Stimulated activated memory B cell treated with anti-CD40 and anti-IgM and Interleukin-4, amounts not matched to agents 10 μg/mL and 1 μg/mL and 100 μg/mL, for 72 hours (primary cell): ENCODE measurements at regions not wholly inside any gene's neighbourhood (a gene's known extent, or its start where the extent isn't known, plus 50 kb on each side); places are given as distances from the start of the nearest gene placed in this dataset.

ENCODE experiments used
- ATAC-seq: fragments of 150-1000 bp; cut with Tn5 transposase; 2 replicates; pipeline ENCODE4 v1.10.0; 2021
- H3K27ac Mint-ChIP-seq: one replicate; pipeline ENCODE4 v1.8.0; 2022; ENCODE audit warnings: mild to moderate bottlenecking, mixed read lengths
- H3K27me3 Mint-ChIP-seq: one replicate; pipeline ENCODE4 v1.8.0; 2022; ENCODE audit warnings: mixed read lengths
- H3K36me3 Mint-ChIP-seq: one replicate; pipeline ENCODE4 v1.8.0; 2022; ENCODE audit warnings: mixed read lengths
- H3K4me1 Mint-ChIP-seq: one replicate; pipeline ENCODE4 v1.8.0; 2022; ENCODE audit warnings: mixed read lengths
- H3K4me3 Mint-ChIP-seq: one replicate; pipeline ENCODE4 v1.8.0; 2022; ENCODE audit warnings: mild to moderate bottlenecking, moderate library complexity, mixed read lengths
- H3K9me3 Mint-ChIP-seq: one replicate; pipeline ENCODE4 v1.8.0; 2022; ENCODE audit warnings: mixed read lengths

- Mint-ChIP-seq H3K27me3 (no peaks in the 10 kb centered on the region), H3K27ac (no peak overlapping the region), H3K9me3 (no peaks in the 10 kb centered on the region), H3K36me3 (no peaks in the 10 kb centered on the region), H3K4me1 (peaks cover 17% of the 10 kb centered on the region), H3K4me3 (no peak overlapping the region)
- ATAC-seq: no peak
These were observed 151.2 kb upstream of the KLF7 start for GRCh38 chr2:207316906-207317305.

GRCh38 chr2:207317378-207317984, 151.7 kb upstream of the KLF7 start:
- Mint-ChIP-seq H3K9me3 (no peaks in the 10 kb centered on the region), H3K27ac (no peak overlapping the region), H3K4me1 (peaks cover 15% of the 10 kb centered on the region), H3K4me3 (no peak overlapping the region), H3K27me3 (no peaks in the 10 kb centered on the region), H3K36me3 (no peaks in the 10 kb centered on the region)
- ATAC-seq: no peak

DNA sequence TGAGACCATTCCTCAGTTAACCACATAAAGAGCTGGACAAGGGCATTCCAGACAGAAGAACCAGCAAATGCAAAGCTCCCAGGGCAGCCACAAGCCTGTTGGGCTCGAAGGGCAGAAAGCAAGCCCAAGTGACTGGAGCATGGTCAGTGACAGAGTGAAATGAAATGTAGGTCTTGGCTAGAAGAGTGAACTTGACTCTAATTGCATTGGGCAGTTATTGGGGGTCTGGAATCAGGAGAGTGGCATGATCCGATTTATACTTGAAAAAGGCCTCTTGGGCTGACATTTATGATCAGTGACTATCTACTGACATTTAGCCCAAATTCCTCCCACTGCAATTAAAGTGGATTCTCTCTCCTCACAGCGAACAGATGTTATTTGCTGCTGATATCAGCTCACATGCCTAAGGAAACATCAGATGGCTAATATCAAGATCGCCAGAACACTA, 152.5 kb upstream of the KLF7 start:
- Mint-ChIP-seq H3K4me1 (peaks cover 15% of the 10 kb centered on the region), H3K27me3 (no peaks in the 10 kb centered on the region), H3K27ac (no peak overlapping the region), H3K9me3 (no peaks in the 10 kb centered on the region), H3K36me3 (no peaks in the 10 kb centered on the region), H3K4me3 (no peak overlapping the region)
- ATAC-seq: no peak

GRCh38 chr2:207319316-207319715, 153.6 kb upstream of the KLF7 start:
- Mint-ChIP-seq H3K27me3 (no peaks in the 10 kb centered on the region), H3K4me1 (peaks cover 15% of the 10 kb centered on the region), H3K27ac (no peak overlapping the region), H3K36me3 (no peaks in the 10 kb centered on the region), H3K9me3 (no peaks in the 10 kb centered on the region), H3K4me3 (no peak overlapping the region)
- ATAC-seq: peak; percentile 68

DNA sequence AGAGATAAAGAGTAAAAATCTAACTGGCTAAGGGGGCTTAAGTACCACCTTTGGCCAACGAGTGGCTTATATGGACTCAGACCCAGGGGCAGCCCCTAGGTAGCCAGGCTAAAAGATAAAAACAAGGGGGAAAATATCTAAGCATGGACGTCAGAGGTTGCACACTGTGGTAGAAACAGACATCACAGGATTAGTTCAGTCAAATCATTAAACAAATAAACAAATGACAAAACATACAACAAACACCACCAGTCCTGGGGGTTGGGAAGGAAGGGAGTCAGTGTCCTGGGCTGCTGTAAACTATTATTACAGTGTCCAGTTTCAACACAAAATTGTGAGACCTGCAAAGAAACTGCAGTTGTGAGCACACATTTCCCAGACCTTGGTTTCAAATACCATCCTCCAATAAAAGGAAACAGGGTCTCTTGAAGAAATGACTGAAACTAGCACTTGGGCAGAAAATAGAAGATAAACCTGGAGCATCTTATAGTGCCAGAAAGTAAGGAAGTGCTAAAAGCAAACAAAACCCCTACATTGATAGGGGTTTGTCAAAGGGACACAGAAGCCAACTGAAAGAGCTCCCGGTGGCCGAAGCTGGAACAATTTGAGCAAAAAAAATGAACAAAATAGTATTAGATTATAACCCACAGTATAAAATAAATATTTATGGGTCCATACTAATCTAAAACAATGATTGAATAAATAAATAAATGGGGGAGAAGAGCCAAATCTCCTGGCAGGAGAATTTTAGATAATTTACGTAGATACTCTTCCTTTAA, 154.8 kb upstream of the KLF7 start:
- Mint-ChIP-seq H3K4me3 (no peak overlapping the region), H3K9me3 (no peaks in the 10 kb centered on the region), H3K4me1 (peaks cover 15% of the 10 kb centered on the region), H3K27ac (no peak overlapping the region), H3K27me3 (no peaks in the 10 kb centered on the region), H3K36me3 (no peaks in the 10 kb centered on the region)
- no peak for ATAC-seq

GRCh38 chr2:207321514-207321913, 155.8 kb upstream of the KLF7 start:
- Mint-ChIP-seq H3K4me1 (peaks cover 15% of the 10 kb centered on the region), H3K9me3 (no peaks in the 10 kb centered on the region), H3K36me3 (no peaks in the 10 kb centered on the region), H3K4me3 (no peak overlapping the region), H3K27ac (no peak overlapping the region), H3K27me3 (no peaks in the 10 kb centered on the region)
- no peak for ATAC-seq

DNA sequence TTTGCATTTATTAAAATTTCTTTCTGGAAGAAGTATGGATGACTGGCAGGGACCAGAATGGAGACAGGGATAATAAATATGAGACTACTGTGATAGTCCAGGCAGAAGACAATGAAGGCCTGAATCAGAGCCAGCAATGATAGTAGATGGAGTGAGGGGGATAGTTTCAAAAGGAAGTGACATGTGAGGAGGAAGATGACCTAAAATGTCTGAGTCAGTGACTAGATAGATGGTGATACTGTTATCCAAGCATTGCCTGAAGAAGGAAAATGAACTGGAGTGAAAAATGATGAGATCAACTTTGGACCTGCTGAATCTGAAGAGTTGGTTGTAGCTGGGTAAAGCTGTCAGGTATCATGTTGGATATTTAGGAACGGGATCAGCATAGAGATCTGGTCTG, 158.3 kb upstream of the KLF7 start:
- ATAC-seq: no peak
- no peak overlapping the region for H3K27ac Mint-ChIP-seq
- no peaks in the 10 kb centered on the region for H3K9me3 Mint-ChIP-seq
- no peak overlapping the region for H3K4me3 Mint-ChIP-seq
- no peaks in the 10 kb centered on the region for H3K36me3 Mint-ChIP-seq
- H3K27me3 Mint-ChIP-seq: no peaks in the 10 kb centered on the region
- peaks cover 33% of the 10 kb centered on the region for H3K4me1 Mint-ChIP-seq

DNA sequence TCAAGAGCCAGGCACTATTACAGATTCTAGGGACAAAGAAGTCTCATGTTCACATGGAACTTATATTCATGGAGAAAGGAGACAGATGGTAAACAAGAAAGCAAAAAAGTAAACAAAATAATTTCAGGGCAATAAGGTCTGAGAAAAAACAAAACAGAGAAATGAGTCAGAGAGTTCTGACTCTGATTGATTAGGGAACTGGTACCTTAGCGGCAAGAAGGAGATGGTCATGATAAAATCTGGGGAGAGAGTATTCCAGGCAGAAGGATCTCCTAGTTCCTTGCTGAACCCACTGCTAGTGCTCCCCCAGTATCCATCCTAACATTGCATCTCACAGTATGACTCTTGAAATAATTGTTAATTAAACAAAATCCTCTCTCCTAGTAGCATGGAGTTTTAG, 161.8 kb upstream of the KLF7 start:
- H3K4me1 Mint-ChIP-seq: peaks cover 42% of the 10 kb centered on the region
- ATAC-seq: no peak
- H3K27ac Mint-ChIP-seq: peak overlapping the region; percentile 83
- H3K36me3 Mint-ChIP-seq: no peaks in the 10 kb centered on the region
- no peaks in the 10 kb centered on the region for H3K27me3 Mint-ChIP-seq
- H3K4me3 Mint-ChIP-seq: no peak overlapping the region
- H3K9me3 Mint-ChIP-seq: no peaks in the 10 kb centered on the region

- ATAC-seq: peak; percentile 65
- H3K27ac Mint-ChIP-seq: peak overlapping the region; percentile 83
- H3K4me3 Mint-ChIP-seq: peak overlapping the region; percentile 79
- no peaks in the 10 kb centered on the region for H3K27me3 Mint-ChIP-seq
- no peaks in the 10 kb centered on the region for H3K36me3 Mint-ChIP-seq
- H3K4me1 Mint-ChIP-seq: peaks cover 55% of the 10 kb centered on the region
- H3K9me3 Mint-ChIP-seq: no peaks in the 10 kb centered on the region
These were observed 163.2 kb upstream of the KLF7 start for GRCh38 chr2:207328944-207329386.

- no peaks in the 10 kb centered on the region for H3K27me3 Mint-ChIP-seq
- no peaks in the 10 kb centered on the region for H3K9me3 Mint-ChIP-seq
- H3K27ac Mint-ChIP-seq: peak overlapping the region; percentile 88
- peak overlapping the region; percentile 55 for H3K4me3 Mint-ChIP-seq
- peak; percentile 87 for ATAC-seq
- peaks cover 75% of the 10 kb centered on the region for H3K4me1 Mint-ChIP-seq
- H3K36me3 Mint-ChIP-seq: no peaks in the 10 kb centered on the region
These were observed 165.2 kb upstream of the KLF7 start for GRCh38 chr2:207330912-207331311.

GRCh38 chr2:207331674-207332073, 165.9 kb upstream of the KLF7 start:
- Mint-ChIP-seq H3K36me3 (no peaks in the 10 kb centered on the region), H3K4me3 (no peak overlapping the region), H3K9me3 (no peaks in the 10 kb centered on the region), H3K4me1 (peaks cover 77% of the 10 kb centered on the region), H3K27ac (peak overlapping the region; percentile 88), H3K27me3 (no peaks in the 10 kb centered on the region)
- no peak for ATAC-seq

DNA sequence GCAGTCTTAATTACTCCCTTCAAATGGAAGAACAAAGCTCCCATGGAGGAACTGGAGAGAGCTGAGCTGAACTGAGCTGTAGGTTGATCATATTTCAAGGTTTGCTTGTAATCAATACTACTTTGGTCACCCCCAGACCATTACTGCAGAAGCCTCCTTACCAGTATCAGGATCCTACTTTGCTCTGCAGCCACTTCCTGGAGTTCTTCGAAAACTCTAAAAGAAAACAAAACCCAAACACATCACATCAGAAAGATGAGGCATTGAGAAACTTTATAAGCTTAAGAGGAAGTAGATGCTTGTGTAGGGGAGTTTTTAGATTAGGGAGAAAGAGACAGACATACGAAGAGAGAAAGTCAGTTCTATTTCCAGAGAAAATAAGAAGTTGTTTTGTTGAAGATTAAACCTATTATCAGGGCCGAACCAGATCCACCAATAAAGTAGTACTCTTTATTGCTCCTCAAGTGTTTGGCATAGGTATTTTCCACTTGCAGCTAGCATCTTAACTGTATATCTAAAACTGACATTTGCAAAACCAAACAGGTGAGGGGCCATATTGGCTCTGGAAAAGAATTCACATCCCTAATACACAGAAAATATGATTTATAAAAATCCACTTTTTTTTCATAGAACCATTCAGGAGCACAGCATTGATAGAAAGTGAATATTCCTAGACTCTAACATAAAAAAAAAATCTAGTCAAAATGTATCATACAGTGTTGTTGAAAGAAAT, 166.9 kb upstream of the KLF7 start:
- ATAC-seq: peak; percentile 55
- Mint-ChIP-seq H3K4me3 (peak overlapping the region; percentile 2), H3K9me3 (no peaks in the 10 kb centered on the region), H3K36me3 (no peaks in the 10 kb centered on the region), H3K4me1 (peaks cover 81% of the 10 kb centered on the region), H3K27ac (peak overlapping the region; percentile 88), H3K27me3 (no peaks in the 10 kb centered on the region)

DNA sequence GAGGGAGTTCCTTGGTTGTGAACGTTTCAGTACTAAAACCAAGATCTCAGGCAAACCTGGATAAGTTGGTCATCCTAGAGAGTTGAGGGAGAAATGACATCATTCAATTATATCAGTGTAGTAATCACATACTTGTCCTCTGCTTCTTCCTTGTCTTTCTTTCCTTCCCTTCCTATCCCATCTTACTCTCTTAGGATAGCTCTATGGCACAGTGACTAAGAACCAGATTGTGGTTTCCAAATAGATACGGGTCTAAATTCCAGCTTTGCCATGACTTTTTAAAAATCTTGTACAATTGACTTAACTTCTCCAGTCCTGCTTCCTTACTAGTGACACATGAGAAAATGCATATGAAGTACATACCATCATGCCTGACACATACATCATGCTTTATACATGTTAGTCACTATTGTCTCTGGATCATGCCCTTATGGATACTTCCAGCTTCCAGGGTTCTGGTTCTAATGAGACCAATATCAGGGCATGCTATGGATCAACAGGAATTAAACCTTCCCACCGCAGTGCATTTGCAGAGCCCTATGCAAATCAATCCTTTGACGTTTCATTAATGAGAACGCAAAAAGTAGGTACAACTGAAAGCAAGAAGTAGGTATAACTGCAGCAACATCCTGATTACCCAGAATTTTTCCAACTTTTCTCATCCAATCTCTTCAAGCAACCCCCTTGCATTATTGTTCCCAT, 168.0 kb upstream of the KLF7 start:
- Mint-ChIP-seq H3K27me3 (no peaks in the 10 kb centered on the region), H3K36me3 (no peaks in the 10 kb centered on the region), H3K9me3 (no peaks in the 10 kb centered on the region), H3K4me1 (peaks cover 77% of the 10 kb centered on the region), H3K4me3 (peak overlapping the region; percentile 64), H3K27ac (peak overlapping the region; percentile 88)
- no peak for ATAC-seq

DNA sequence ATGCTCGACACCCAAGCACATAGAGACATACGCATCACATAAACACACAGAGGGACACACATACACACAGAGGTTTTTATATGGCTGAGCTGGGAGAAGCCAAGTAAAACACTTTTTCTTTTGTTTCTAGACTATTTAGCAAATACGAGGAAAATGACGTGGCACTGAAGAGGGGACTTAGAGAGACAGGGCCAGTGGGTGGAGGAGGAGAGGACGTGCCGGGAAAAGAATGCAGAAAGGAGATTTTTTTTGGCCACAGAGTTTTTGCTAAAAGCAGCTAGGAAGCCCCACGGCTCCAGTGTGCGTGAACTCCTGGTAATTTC, 168.5 kb upstream of the KLF7 start:
- no peaks in the 10 kb centered on the region for H3K36me3 Mint-ChIP-seq
- peak overlapping the region; percentile 64 for H3K4me3 Mint-ChIP-seq
- no peaks in the 10 kb centered on the region for H3K27me3 Mint-ChIP-seq
- H3K27ac Mint-ChIP-seq: peak overlapping the region; percentile 88
- H3K4me1 Mint-ChIP-seq: peaks cover 72% of the 10 kb centered on the region
- ATAC-seq: peak; percentile 17
- H3K9me3 Mint-ChIP-seq: no peaks in the 10 kb centered on the region
